H1 (cell line): ENCODE measurements at regions not wholly inside any gene's neighbourhood (a gene's known extent, or its start where the extent isn't known, plus 50 kb on each side); places are given as distances from the start of the nearest gene placed in this dataset.

Experiments used
- CTCF ChIA-PET: fragments of 300-600 bp; sonication (Branson Sonifier 250); formaldehyde crosslinking; loops from one replicate; lab custom pipeline; 2021; ENCODE audit not compliant: partially characterized antibody; lab: Charles Lee
- POLR2A ChIA-PET: fragments of 300-600 bp; sonication (Branson Sonifier 250); formaldehyde crosslinking; loops from one replicate; lab custom pipeline; 2021; ENCODE audit warnings: inconsistent platforms; ENCODE audit not compliant: partially characterized antibody; lab: Charles Lee
- DNase-seq, 2 experiments: peaks; one replicate each; pipeline versions ENCODE4 v3.0.0 to v3.0.0-alpha.2; 2010 to 2022; ENCODE audit warnings: low spot score in 2 of 2, low read depth in 1 of 2, mixed read lengths in 1 of 2
- FAIRE-seq: peaks from 2 replicates; lab custom pipeline; 2011; peaks lifted over from hg19 to GRCh38; lab: Jason Lieb, UNC
- H2AFZ ChIP-seq: 2 replicates; pipeline ENCODE4 v1.8.1; 2012; ENCODE audit warnings: low read length, inconsistent platforms
- H2AK5ac ChIP-seq: 2 replicates; pipeline ENCODE4 v1.6.1; 2013; ENCODE audit warnings: low read depth, low read length
- H2BK120ac ChIP-seq: replicated peaks from 2 replicates; pipeline ENCODE3; 2013; ENCODE audit warnings: low read depth, low read length, inconsistent platforms
- H2BK12ac ChIP-seq: 2 replicates; pipeline ENCODE4 v1.6.1; 2013; ENCODE audit warnings: low read depth, low read length
- H2BK15ac ChIP-seq: 2 replicates; pipeline ENCODE4 v1.6.1; 2013; ENCODE audit warnings: low read length
- H2BK20ac ChIP-seq: 2 replicates; pipeline ENCODE4 v1.6.1; 2013; ENCODE audit warnings: low read length
- H2BK5ac ChIP-seq: 2 replicates; pipeline ENCODE4 v1.6.1; 2013; ENCODE audit warnings: low read depth, low read length
- H3K14ac ChIP-seq: 2 replicates; pipeline ENCODE4 v1.6.1; 2013; ENCODE audit warnings: inconsistent platforms; ENCODE audit not compliant: insufficient read length
- H3K18ac ChIP-seq: 2 replicates; pipeline ENCODE4 v1.6.1; 2013; ENCODE audit warnings: low read length; ENCODE audit errors: extremely low read depth
- H3K23ac ChIP-seq: 2 replicates; pipeline ENCODE4 v1.6.1; 2013; ENCODE audit warnings: inconsistent platforms; ENCODE audit not compliant: insufficient read length
- H3K23me2 ChIP-seq: 2 replicates; pipeline ENCODE4 v1.6.1; 2013; ENCODE audit warnings: low read depth, low read length
- H3K27ac ChIP-seq: 2 replicates; pipeline ENCODE4 v1.6.1; 2011; ENCODE audit warnings: low read depth, low read length, inconsistent platforms
- H3K27me3 ChIP-seq, 4 experiments: replicated peaks in 1 of 4; 1 replicate in 1 of 4; 2 replicates in 3 of 4; pipeline versions ENCODE4 v1.6.1 to v1.8.1; 2011 to 2013; ENCODE audit warnings: low read length in 3 of 4, mild to moderate bottlenecking in 3 of 4, inconsistent platforms in 2 of 4, mixed read lengths in 2 of 4, moderate library complexity in 1 of 4; ENCODE audit not compliant: control insufficient read depth in 3 of 4, insufficient read depth in 3 of 4; ENCODE audit errors: extremely low read depth in 1 of 4
- H3K36me3 ChIP-seq, 4 experiments: 2 replicates each; pipeline versions ENCODE4 v1.6.1 to v1.8.1; 2011 to 2013; ENCODE audit warnings: mild to moderate bottlenecking in 4 of 4, low read length in 3 of 4, moderate library complexity in 2 of 4, control low read depth in 1 of 4, inconsistent platforms in 1 of 4; ENCODE audit not compliant: insufficient read depth in 4 of 4, control insufficient read depth in 2 of 4
- H3K4ac ChIP-seq: replicated peaks from 2 replicates; pipeline ENCODE3; 2013; ENCODE audit warnings: low read length, low read depth, mixed read lengths, inconsistent platforms; ENCODE audit not compliant: insufficient read length
- H3K4me1 ChIP-seq, 4 experiments: replicated peaks in 1 of 4; 1 replicate in 1 of 4; 2 replicates in 3 of 4; pipeline versions ENCODE4 v1.6.1 to v1.8.1; 2011 to 2013; ENCODE audit warnings: low read length in 3 of 4, inconsistent platforms in 2 of 4, mixed read lengths in 1 of 4; ENCODE audit not compliant: insufficient read depth in 4 of 4, control insufficient read depth in 3 of 4
- H3K4me2 ChIP-seq, 2 experiments: 2 replicates each; pipeline versions ENCODE4 v1.6.1 to v1.8.1; 2011 to 2013; ENCODE audit warnings: low read depth in 2 of 2, low read length in 2 of 2, control low read depth in 1 of 2, inconsistent platforms in 1 of 2, mild to moderate bottlenecking in 1 of 2; ENCODE audit not compliant: insufficient read depth in 1 of 2
- H3K4me3 ChIP-seq, 4 experiments: fragments of 200-600, 300-600 bp in 1 of 4; sonication (generic), shearing (Covaris generic), sonication (Bioruptor Twin) in 1 of 4; 2 replicates each; pipeline versions ENCODE4 v1.5.1 to v1.8.1; 2011 to 2016; ENCODE audit warnings: low read length in 4 of 4, low read depth in 3 of 4, control low read depth in 2 of 4, inconsistent platforms in 2 of 4, mild to moderate bottlenecking in 2 of 4, mixed read lengths in 1 of 4, moderate library complexity in 1 of 4; ENCODE audit not compliant: insufficient read depth in 2 of 4; ENCODE audit errors: extremely low read depth in 1 of 4
- H3K56ac ChIP-seq: replicated peaks from 2 replicates; pipeline ENCODE3; 2013; ENCODE audit warnings: low read depth, mild to moderate bottlenecking, mixed read lengths, low read length, inconsistent platforms; ENCODE audit not compliant: insufficient read length
- H3K79me1 ChIP-seq: 2 replicates; pipeline ENCODE4 v1.6.1; 2013; ENCODE audit warnings: low read depth, low read length, control low read depth
- H3K79me2 ChIP-seq, 2 experiments: 2 replicates each; pipeline versions ENCODE4 v1.6.1 to v1.8.1; 2012 to 2013; ENCODE audit warnings: low read length in 2 of 2, mild to moderate bottlenecking in 2 of 2, inconsistent platforms in 1 of 2; ENCODE audit not compliant: insufficient read depth in 2 of 2, control insufficient read depth in 1 of 2
- H3K9ac ChIP-seq, 4 experiments: replicated peaks in 1 of 4; 1 replicate in 1 of 4; 2 replicates in 3 of 4; pipeline versions ENCODE4 v1.6.1 to v1.8.1; 2011 to 2013; ENCODE audit warnings: low read depth in 3 of 4, low read length in 3 of 4, control low read depth in 2 of 4, mild to moderate bottlenecking in 2 of 4, moderate library complexity in 2 of 4, inconsistent platforms in 1 of 4; ENCODE audit errors: extremely low read depth in 1 of 4
- H3K9me3 ChIP-seq, 2 experiments: 2 replicates each; pipeline versions ENCODE4 v1.6.1 to v1.8.1; 2012 to 2013; ENCODE audit warnings: mild to moderate bottlenecking in 2 of 2, moderate library complexity in 2 of 2, control low read depth in 1 of 2, inconsistent platforms in 1 of 2, low read depth in 1 of 2, low read length in 1 of 2, mixed read lengths in 1 of 2; ENCODE audit not compliant: insufficient read depth in 2 of 2
- H4K20me1 ChIP-seq, 2 experiments: replicated peaks in 1 of 2; 2 replicates each; pipeline versions ENCODE3 to v1.8.1; 2011 to 2013; ENCODE audit warnings: inconsistent platforms in 2 of 2, low read length in 2 of 2, mild to moderate bottlenecking in 1 of 2; ENCODE audit not compliant: insufficient read depth in 2 of 2, control insufficient read depth in 1 of 2
- H4K5ac ChIP-seq: 2 replicates; pipeline ENCODE4 v1.6.1; 2013; ENCODE audit warnings: low read length, low read depth, mixed read lengths, inconsistent platforms; ENCODE audit not compliant: insufficient read length
- H4K8ac ChIP-seq: 2 replicates; pipeline ENCODE4 v1.8.0; 2013; ENCODE audit warnings: mild to moderate bottlenecking, moderate library complexity, low read length, inconsistent platforms; ENCODE audit not compliant: insufficient read depth; ENCODE audit errors: extremely low read depth
- H4K91ac ChIP-seq: replicated peaks from 2 replicates; pipeline ENCODE3; 2013; ENCODE audit warnings: low read length, mixed read lengths, inconsistent platforms; ENCODE audit not compliant: insufficient read length
- BACH1 ChIP-seq: IDR thresholded peaks from 2 replicates; pipeline ENCODE4 v1.6.1; 2012; ENCODE audit warnings: low read length, improper control_type of control experiment
- CBX5 ChIP-seq: fragments of 300-800, 300-1000 bp; sonication (generic); IDR thresholded peaks from 2 replicates; pipeline ENCODE4 v1.7.1; 2016; ENCODE audit warnings: antibody characterized with exemption, low read length, low read depth
- CTBP2 ChIP-seq: IDR thresholded peaks from 2 replicates; pipeline ENCODE4 v1.7.0; 2011; ENCODE audit warnings: borderline replicate concordance, mild to moderate bottlenecking, moderate library complexity, mixed read lengths, low read length; ENCODE audit not compliant: insufficient read depth, insufficient read length
- CTCF ChIP-seq, 3 experiments: IDR thresholded peaks; 1 replicate in 2 of 3; 2 replicates in 1 of 3; pipeline versions ENCODE4 v1.5.1 to v1.6.1; 2011; ENCODE audit warnings: low read length in 3 of 3, mild to moderate bottlenecking in 3 of 3, inconsistent platforms in 2 of 3, low read depth in 1 of 3, moderate library complexity in 1 of 3; ENCODE audit not compliant: insufficient read depth in 1 of 3; ENCODE audit errors: control extremely low read depth in 1 of 3
- EP300 ChIP-seq, 2 experiments: IDR thresholded peaks; 1 replicate in 1 of 2; 2 replicates in 1 of 2; pipeline ENCODE4 v1.6.1; 2011 to 2012; ENCODE audit warnings: low read depth in 2 of 2, low read length in 2 of 2, mild to moderate bottlenecking in 2 of 2, borderline replicate concordance in 1 of 2, inconsistent platforms in 1 of 2, moderate library complexity in 1 of 2
- POLR2A ChIP-seq, 2 experiments: IDR thresholded peaks; 1 replicate in 1 of 2; 2 replicates in 1 of 2; pipeline ENCODE4 v1.6.1; 2011; ENCODE audit warnings: low read depth in 2 of 2, low read length in 2 of 2, mild to moderate bottlenecking in 2 of 2; ENCODE audit errors: control extremely low read depth in 1 of 2
- POU5F1 ChIP-seq: IDR thresholded peaks from 2 replicates; pipeline ENCODE4 v1.6.1; 2011; ENCODE audit warnings: low read depth, mild to moderate bottlenecking, low read length, moderate library complexity
- RBBP5 ChIP-seq: IDR thresholded peaks from 2 replicates; pipeline ENCODE4 v1.7.1; 2012; ENCODE audit warnings: low read depth, mild to moderate bottlenecking, inconsistent platforms, low read length, moderate library complexity, borderline replicate concordance
- WGBS, 2 experiments: shearing (Covaris generic) in 1 of 2; methylation state at CpG; one replicate each; pipeline versions ENCODE4 v1.1.6 to v1.1.7; 2013 to 2015; ENCODE audit warnings: low lambda C conversion rate in 2 of 2, mixed read lengths in 2 of 2, inconsistent platforms in 1 of 2, low coverage in 1 of 2, missing lambda C conversion rate in 1 of 2; ENCODE audit not compliant: insufficient replicate concordance in 2 of 2, insufficient coverage in 1 of 2, insufficient read length in 1 of 2; ENCODE audit errors: extremely low coverage in 1 of 2, missing lambda C conversion rate in 1 of 2; 5-methylcytosine and 5-hydroxymethylcytosine counted together
- TF ChIP-seq, protein P1 (sequence below): IDR thresholded peaks from 2 replicates; pipeline ENCODE4 v1.6.1; 2011; ENCODE audit warnings: low read length, improper control_type of control experiment

GRCh38 chr20:24787071-24787470 is 162.0 kb upstream of the CST7 start:
- Histone ChIP-seq H3K9me3 (no peaks in the 10 kb centered on the region), H3K18ac (no peak overlapping the region), H2BK20ac (no peak overlapping the region), H4K20me1 (no peaks in the 10 kb centered on the region), H3K4me2 (no peak overlapping the region), H3K23ac (no peak overlapping the region), H2BK12ac (no peak overlapping the region), H2AFZ (no peak overlapping the region), H4K5ac (no peak overlapping the region), H2AK5ac (no peak overlapping the region), H3K14ac (no peak overlapping the region), H3K4ac (no peak overlapping the region), H2BK5ac (no peak overlapping the region), H3K27ac (no peak overlapping the region), H3K79me2 (no peaks in the 10 kb centered on the region), H3K23me2 (no peaks in the 10 kb centered on the region), H3K56ac (no peak overlapping the region), H3K36me3 (no peaks in the 10 kb centered on the region), H3K4me1 (peaks cover 0 to 9% (median 5%) of the 10 kb centered on the region in 4 experiments; a peak in 3 of 7 replicates), H4K8ac (no peak overlapping the region), H2BK120ac (no peak overlapping the region), H3K4me3 (no peak overlapping the region), H2BK15ac (no peak overlapping the region), H3K79me1 (no peaks in the 10 kb centered on the region), H3K27me3 (no peaks in the 10 kb centered on the region), H4K91ac (no peak overlapping the region), H3K9ac (no peak overlapping the region)
- 96% methylated on average over 10 of the region's 10 CpGs; no CpG with 5 or more reads in 1 of the 2 experiments for WGBS, 2 experiments
- DNase-seq (no peak), FAIRE-seq (no peak)
- no peak for TF ChIP-seq CBX5
- TF ChIP-seq EP300 (IDR thresholded peaks at IDR 0.05; ENCODE audit: borderline replicate concordance in 1 of 2, low read depth in 2 of 2, low read length in 2 of 2) = no peak
- no peak for TF ChIP-seq POLR2A (IDR thresholded peaks at IDR 0.05; ENCODE audit: control extremely low read depth in 1 of 2, low read depth in 2 of 2, low read length in 2 of 2)
- no peak for TF ChIP-seq CTCF (IDR thresholded peaks at IDR 0.05; ENCODE audit: control extremely low read depth in 1 of 3, insufficient read depth in 1 of 3, low read depth in 1 of 3, low read length in 3 of 3)
- no peak for TF ChIP-seq CTBP2
- TF ChIP-seq BACH1 = no peak
- TF ChIP-seq POU5F1 = no peak
- TF ChIP-seq, protein P1, sequence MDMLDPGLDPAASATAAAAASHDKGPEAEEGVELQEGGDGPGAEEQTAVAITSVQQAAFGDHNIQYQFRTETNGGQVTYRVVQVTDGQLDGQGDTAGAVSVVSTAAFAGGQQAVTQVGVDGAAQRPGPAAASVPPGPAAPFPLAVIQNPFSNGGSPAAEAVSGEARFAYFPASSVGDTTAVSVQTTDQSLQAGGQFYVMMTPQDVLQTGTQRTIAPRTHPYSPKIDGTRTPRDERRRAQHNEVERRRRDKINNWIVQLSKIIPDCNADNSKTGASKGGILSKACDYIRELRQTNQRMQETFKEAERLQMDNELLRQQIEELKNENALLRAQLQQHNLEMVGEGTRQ = no peak
- no peak for TF ChIP-seq RBBP5
- CTCF ChIA-PET = interaction anchor here (0.7 kb wide), 1 partner anchor 13 kb away, joined by 3 read pairs; no protein-coding TSS in a partner anchor
- POLR2A ChIA-PET = no interaction called here
